ENCODE measurements at regions not wholly inside any gene's neighbourhood (a gene's known extent, or its start where the extent isn't known, plus 50 kb on each side); places are given as distances from the start of the nearest gene placed in this dataset.
"Not testable (repeated sequence)": the region's sequence is repeated elsewhere in the genome, so short reads cannot be mapped to it uniquely, and the experiment has no call there.

DNA sequence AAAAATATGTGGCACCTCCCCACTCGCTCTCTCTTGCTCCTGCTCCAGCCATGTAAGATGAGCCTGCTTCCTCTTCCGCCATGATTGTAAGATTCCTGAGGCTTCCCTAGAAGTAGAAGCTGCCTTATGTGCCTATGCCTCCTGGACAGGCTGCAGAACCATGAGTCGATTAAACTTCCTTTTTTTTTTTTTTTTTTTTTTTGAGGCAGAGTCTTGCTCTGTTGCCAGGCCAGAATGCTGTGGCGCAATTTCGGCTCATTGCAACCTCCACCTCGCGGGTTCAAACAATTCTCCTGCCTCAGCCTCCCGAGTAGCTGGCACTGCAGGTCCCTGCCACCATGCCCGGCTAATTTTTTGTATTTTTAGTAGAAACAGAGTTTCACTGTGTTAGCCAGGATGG is 112.5 kb downstream of the FAM217A start:
- DNase-seq (no peak), ATAC-seq (no peak)
- Histone ChIP-seq H3K9me3 (no peaks in the 10 kb centered on the region), H3K27me3 (no peaks in the 10 kb centered on the region), H3K27ac (no peak overlapping the region), H3K4me1 (no peaks in the 10 kb centered on the region), H3K4me3 (no peak overlapping the region), H3K36me3 (no peaks in the 10 kb centered on the region)
- in situ Hi-C loops (cut with MboI; ENCODE audit: low sequenced_read_pairs in 4 of 4) (no loop called here), intact Hi-C loops (cut with DNase I; ENCODE audit: low total_unique reads) (no loop called here)
- TF ChIP-seq POLR2A (IDR thresholded peaks at IDR 0.05), result no peak
- no peak for TF ChIP-seq CTCF (IDR thresholded peaks at IDR 0.05 in 4 of 5, conservative IDR thresholded peaks at IDR 0.05 in 1 of 5)

GRCh38 chr6:3970097-3970496 is 108.8 kb downstream of the FAM217A start:
- ATAC-seq, result no peak
- DNase-seq, result no peak
- Histone ChIP-seq H3K27ac (no peak overlapping the region), H3K4me3 (no peak overlapping the region), H3K27me3 (no peaks in the 10 kb centered on the region), H3K9me3 (no peaks in the 10 kb centered on the region), H3K4me1 (no peaks in the 10 kb centered on the region), H3K36me3 (no peaks in the 10 kb centered on the region)
- TF ChIP-seq CTCF (IDR thresholded peaks at IDR 0.05 in 4 of 5, conservative IDR thresholded peaks at IDR 0.05 in 1 of 5) (no peak), POLR2A (IDR thresholded peaks at IDR 0.05) (no peak)
- intact Hi-C loops (cut with DNase I; ENCODE audit: low total_unique reads) (no loop called here), in situ Hi-C loops (cut with MboI; ENCODE audit: low sequenced_read_pairs in 4 of 4) (no loop called here)

GRCh38 chr6:3973152-3973551 is 105.8 kb downstream of the FAM217A start:
- intact Hi-C loops (cut with DNase I; ENCODE audit: low total_unique reads); H3K36me3 ChIP-seq; H3K27ac ChIP-seq: not testable (repeated sequence)

GRCh38 chr6:3977875-3978711 is 100.8 kb downstream of the FAM217A start:
- Histone ChIP-seq H3K4me3 (no peak overlapping the region), H3K9me3 (no peaks in the 10 kb centered on the region), H3K4me1 (no peaks in the 10 kb centered on the region), H3K27me3 (no peaks in the 10 kb centered on the region), H3K36me3 (no peaks in the 10 kb centered on the region), H3K27ac (no peak overlapping the region)
- TF ChIP-seq POLR2A (IDR thresholded peaks at IDR 0.05), result no peak
- TF ChIP-seq CTCF (IDR thresholded peaks at IDR 0.05 in 4 of 5, conservative IDR thresholded peaks at IDR 0.05 in 1 of 5), result peak in 4 of 5 experiments; percentile 14 to 55 (median 40)
- ATAC-seq (peak; percentile 58 to 82), DNase-seq (peak in 1 of 2 donors; percentile 19)
- in situ Hi-C loops (cut with MboI; ENCODE audit: low sequenced_read_pairs in 4 of 4) (no loop called here), intact Hi-C loops (cut with DNase I; ENCODE audit: low total_unique reads) (loop anchor here (1.0 kb wide), 1 partner anchor 237 kb away; no protein-coding TSS in a partner anchor)

More at GRCh38 chr6:3973152-3973551, 105.8 kb downstream of the FAM217A start:
- H3K9me3 ChIP-seq; in situ Hi-C loops (cut with MboI; ENCODE audit: low sequenced_read_pairs in 4 of 4); H3K4me1 ChIP-seq; H3K27me3 ChIP-seq; ATAC-seq; H3K4me3 ChIP-seq; DNase-seq: not testable (repeated sequence)

DNA sequence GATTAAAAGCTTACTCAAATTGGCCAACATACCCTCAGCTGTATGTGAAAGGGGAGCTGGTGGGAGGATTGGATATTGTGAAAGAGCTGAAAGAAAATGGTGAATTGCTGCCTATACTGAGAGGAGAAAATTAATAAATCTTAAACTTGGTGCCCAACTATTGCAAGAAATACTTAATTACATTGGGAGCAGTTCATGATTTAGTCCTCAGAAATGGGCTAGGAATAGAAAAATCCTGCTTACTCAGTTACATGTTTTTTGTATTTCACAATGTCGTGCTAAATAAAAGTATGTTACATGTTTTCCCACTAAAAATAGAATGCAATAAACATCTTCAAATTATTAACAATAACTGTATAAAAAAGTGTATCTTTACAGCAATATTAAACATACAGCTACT is 100.0 kb downstream of the FAM217A start:
- ATAC-seq; H3K27ac ChIP-seq; DNase-seq; H3K36me3 ChIP-seq; H3K27me3 ChIP-seq; H3K4me3 ChIP-seq; in situ Hi-C loops (cut with MboI; ENCODE audit: low sequenced_read_pairs in 4 of 4); H3K4me1 ChIP-seq; H3K9me3 ChIP-seq: not testable (repeated sequence)
- intact Hi-C loops (cut with DNase I; ENCODE audit: low total_unique reads), result loop anchor here (1.0 kb wide), 1 partner anchor 238 kb away; no protein-coding TSS in a partner anchor
